Testis (tissue), 2 donors: ENCODE measurements at regions not wholly inside any gene's neighbourhood (a gene's known extent, or its start where the extent isn't known, plus 50 kb on each side); places are given as distances from the start of the nearest gene placed in this dataset.
"Not testable (repeated sequence)": the region's sequence is repeated elsewhere in the genome, so short reads cannot be mapped to it uniquely, and the experiment has no call there.

Experiments
- DNase-seq: peaks from one replicate; pipeline ENCODE4 v3.0.0-alpha.2; 2019
- H3K27ac ChIP-seq, 2 donors: fragments of 200-600 bp; sonication (generic); one replicate each; pipeline ENCODE4 v1.5.1; 2019
- H3K27me3 ChIP-seq: fragments of 200-600 bp; sonication (generic); one replicate; pipeline ENCODE4 v1.5.1; 2019
- H3K36me3 ChIP-seq: fragments of 200-600 bp; sonication (generic); one replicate; pipeline ENCODE4 v1.5.1; 2017; ENCODE audit warnings: low read depth; ENCODE audit errors: missing control alignments
- H3K4me1 ChIP-seq: fragments of 200-600 bp; sonication (generic); one replicate; pipeline ENCODE4 v1.5.1; 2019
- H3K4me3 ChIP-seq, 2 donors: fragments of 200-600 bp; sonication (generic); one replicate each; pipeline ENCODE4 v1.5.1; 2017 to 2019
- H3K9me3 ChIP-seq: fragments of 200-600 bp; sonication (generic); one replicate; pipeline ENCODE4 v1.5.1; 2017
- CTCF ChIP-seq, 3 experiments: fragments of 450-650 bp in 2 of 3; fragments of 200-600 bp in 1 of 3; sonication (generic) in 1 of 3; IDR thresholded peaks; one replicate each; pipeline ENCODE4 v1.5.1; 2016 to 2019; ENCODE audit warnings: antibody characterized with exemption in 3 of 3, mild to moderate bottlenecking in 2 of 3, moderate library complexity in 1 of 3
- POLR2A ChIP-seq: fragments of 450-650 bp; IDR thresholded peaks from one replicate; pipeline ENCODE4 v1.6.1; 2017; ENCODE audit warnings: antibody characterized with exemption, mild to moderate bottlenecking, moderate library complexity
- WGBS, 2 donors: methylation state at CpG; one replicate each; pipeline ENCODE4 v1.1.5; 2018; 5-methylcytosine and 5-hydroxymethylcytosine counted together
- intact Hi-C: fragments of 100-400 bp; cut with DNase I; formaldehyde crosslinking; loops from one replicate; pipeline ENCODE4 v1.15.1; 2023; ENCODE audit warnings: low total_unique reads

- Histone ChIP-seq H3K27ac (no peak overlapping the region), H3K27me3 (no peaks in the 10 kb centered on the region), H3K4me3 (no peak overlapping the region), H3K36me3 (no peaks in the 10 kb centered on the region), H3K4me1 (peaks cover 3% of the 10 kb centered on the region), H3K9me3 (no peaks in the 10 kb centered on the region)
- intact Hi-C loops, result no loop called here
- no peak for TF ChIP-seq POLR2A
- no peak for TF ChIP-seq CTCF (IDR thresholded peaks at IDR 0.05)
- 76 to 78% methylated on average over 5 of the region's 5 CpGs for WGBS, 2 donors
- DNase-seq, result no peak
These were observed 669.3 kb upstream of the LRRN3 start for GRCh38 chr7:110421490-110422241.

GRCh38 chr7:110432061-110432553 lies 658.8 kb upstream of the LRRN3 start:
- H3K27ac ChIP-seq, result no peak overlapping the region
- no peaks in the 10 kb centered on the region for H3K27me3 ChIP-seq
- TF ChIP-seq CTCF (IDR thresholded peaks at IDR 0.05), result no peak
- no peak for TF ChIP-seq POLR2A
- no peaks in the 10 kb centered on the region for H3K9me3 ChIP-seq
- WGBS, 2 donors, result 78 to 79% methylated on average over 8 of the region's 8 CpGs
- no peaks in the 10 kb centered on the region for H3K36me3 ChIP-seq
- H3K4me1 ChIP-seq, result no peaks in the 10 kb centered on the region
- DNase-seq, result no peak
- H3K4me3 ChIP-seq, result no peak overlapping the region
- intact Hi-C loops, result no loop called here

GRCh38 chr7:110438926-110439325 lies 652.0 kb upstream of the LRRN3 start:
- intact Hi-C loops, H3K27me3 ChIP-seq, H3K9me3 ChIP-seq, H3K4me1 ChIP-seq, H3K4me3 ChIP-seq, H3K36me3 ChIP-seq, DNase-seq, H3K27ac ChIP-seq: not testable (repeated sequence)
- 96 to 100% methylated on average over 2 of the region's 2 CpGs for WGBS, 2 donors

- Histone ChIP-seq H3K27me3 (no peaks in the 10 kb centered on the region), H3K27ac (no peak overlapping the region), H3K9me3 (no peaks in the 10 kb centered on the region), H3K36me3 (no peaks in the 10 kb centered on the region), H3K4me3 (no peak overlapping the region), H3K4me1 (no peaks in the 10 kb centered on the region)
- no peak for TF ChIP-seq POLR2A
- peak; percentile 21 to 44 (median 31) for TF ChIP-seq CTCF (IDR thresholded peaks at IDR 0.05)
- DNase-seq, result peak; percentile 83
- WGBS, 2 donors, result 38 to 54% methylated on average over 4 of the region's 4 CpGs
- intact Hi-C loops, result no loop called here
These were observed 648.5 kb upstream of the LRRN3 start for GRCh38 chr7:110442381-110442837.

- TF ChIP-seq CTCF (IDR thresholded peaks at IDR 0.05) (no peak), POLR2A (no peak)
- H3K27ac ChIP-seq, result no peak overlapping the region
These were observed 644.3 kb upstream of the LRRN3 start for GRCh38 chr7:110446658-110447057.

More at GRCh38 chr7:110446658-110447057, 644.3 kb upstream of the LRRN3 start:
- Histone ChIP-seq H3K27me3 (no peaks in the 10 kb centered on the region), H3K9me3 (no peaks in the 10 kb centered on the region), H3K36me3 (no peaks in the 10 kb centered on the region), H3K4me1 (no peaks in the 10 kb centered on the region), H3K4me3 (no peak overlapping the region)
- intact Hi-C loops, result no loop called here
- DNase-seq, result no peak
- WGBS, 2 donors, result 93 to 97% methylated on average over 6 of the region's 6 CpGs
